ENCODE measurements at regions not wholly inside any gene's neighbourhood (a gene's known extent, or its start where the extent isn't known, plus 50 kb on each side); places are given as distances from the start of the nearest gene placed in this dataset.

GRCh38 chr5:58255970-58256369, 203.9 kb downstream of the PLK2 start:
- Histone ChIP-seq H3K4me1 (peaks cover 0 to 13% (median 0%) of the 10 kb centered on the region in 4 donors), H3K36me3 (no peaks in the 10 kb centered on the region), H3K27ac (no peak overlapping the region), H3K27me3 (no peaks in the 10 kb centered on the region), H3K4me3 (no peak overlapping the region), H3K9me3 (no peaks in the 10 kb centered on the region)
- no peak for DNase-seq
- intact Hi-C loops (cut with DNase I; ENCODE audit: low total_unique reads), result no loop called here
- 87 to 92% (median 89%) methylated on average over 2 of the region's 2 CpGs for WGBS, 5 donors
- TF ChIP-seq POLR2AphosphoS5 (IDR thresholded peaks at IDR 0.05), result no peak
- TF ChIP-seq, protein P1, sequence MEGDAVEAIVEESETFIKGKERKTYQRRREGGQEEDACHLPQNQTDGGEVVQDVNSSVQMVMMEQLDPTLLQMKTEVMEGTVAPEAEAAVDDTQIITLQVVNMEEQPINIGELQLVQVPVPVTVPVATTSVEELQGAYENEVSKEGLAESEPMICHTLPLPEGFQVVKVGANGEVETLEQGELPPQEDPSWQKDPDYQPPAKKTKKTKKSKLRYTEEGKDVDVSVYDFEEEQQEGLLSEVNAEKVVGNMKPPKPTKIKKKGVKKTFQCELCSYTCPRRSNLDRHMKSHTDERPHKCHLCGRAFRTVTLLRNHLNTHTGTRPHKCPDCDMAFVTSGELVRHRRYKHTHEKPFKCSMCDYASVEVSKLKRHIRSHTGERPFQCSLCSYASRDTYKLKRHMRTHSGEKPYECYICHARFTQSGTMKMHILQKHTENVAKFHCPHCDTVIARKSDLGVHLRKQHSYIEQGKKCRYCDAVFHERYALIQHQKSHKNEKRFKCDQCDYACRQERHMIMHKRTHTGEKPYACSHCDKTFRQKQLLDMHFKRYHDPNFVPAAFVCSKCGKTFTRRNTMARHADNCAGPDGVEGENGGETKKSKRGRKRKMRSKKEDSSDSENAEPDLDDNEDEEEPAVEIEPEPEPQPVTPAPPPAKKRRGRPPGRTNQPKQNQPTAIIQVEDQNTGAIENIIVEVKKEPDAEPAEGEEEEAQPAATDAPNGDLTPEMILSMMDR (IDR thresholded peaks at IDR 0.05), result no peak
- TF ChIP-seq EP300 (IDR thresholded peaks at IDR 0.05), result no peak
- no peak for TF ChIP-seq POLR2A (IDR thresholded peaks at IDR 0.05)

- WGBS, 5 donors, result 92 to 93% (median 93%) methylated on average over 1 of the region's 1 CpG
- TF ChIP-seq, protein P1 (IDR thresholded peaks at IDR 0.05), result no peak
- TF ChIP-seq POLR2AphosphoS5 (IDR thresholded peaks at IDR 0.05), result no peak
- TF ChIP-seq EP300 (IDR thresholded peaks at IDR 0.05), result no peak
- TF ChIP-seq POLR2A (IDR thresholded peaks at IDR 0.05), result no peak
- intact Hi-C loops (cut with DNase I; ENCODE audit: low total_unique reads), result no loop called here
- Histone ChIP-seq H3K4me3 (no peak overlapping the region), H3K27ac (no peak overlapping the region), H3K9me3 (no peaks in the 10 kb centered on the region), H3K36me3 (no peaks in the 10 kb centered on the region), H3K4me1 (peaks cover 0 to 13% (median 0%) of the 10 kb centered on the region in 4 donors), H3K27me3 (no peaks in the 10 kb centered on the region)
- DNase-seq, result no peak
Observed at GRCh38 chr5:58255386-58255785, 204.5 kb downstream of the PLK2 start.

DNA sequence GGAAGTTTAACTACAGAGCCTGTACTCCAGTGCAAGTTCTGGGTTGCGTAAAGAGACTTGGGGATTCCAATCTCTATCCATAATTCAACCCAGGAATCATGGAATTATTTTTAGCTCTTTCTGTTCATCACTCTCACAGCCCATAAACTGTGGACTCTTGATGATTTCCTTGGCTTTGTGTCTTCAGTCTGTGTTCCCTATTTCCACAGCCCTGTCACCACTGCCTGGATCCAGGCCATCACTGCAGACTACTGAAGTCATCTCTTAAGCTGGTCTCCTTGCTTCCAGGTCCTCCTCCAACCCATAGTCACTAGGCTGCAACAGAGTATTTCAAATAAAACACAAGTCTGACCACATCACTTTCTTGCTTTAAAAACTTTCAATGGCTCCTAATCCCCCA, 211.7 kb downstream of the PLK2 start:
- intact Hi-C loops (cut with DNase I; ENCODE audit: low total_unique reads), result no loop called here
- H3K4me3 ChIP-seq, result no peak overlapping the region
- H3K36me3 ChIP-seq, result no peaks in the 10 kb centered on the region
- no peaks in the 10 kb centered on the region for H3K27me3 ChIP-seq
- no peak for TF ChIP-seq POLR2A (IDR thresholded peaks at IDR 0.05)
- TF ChIP-seq EP300 (IDR thresholded peaks at IDR 0.05), result no peak
- TF ChIP-seq POLR2AphosphoS5 (IDR thresholded peaks at IDR 0.05), result no peak
- TF ChIP-seq, protein P1 (IDR thresholded peaks at IDR 0.05), result no peak
- 88 to 100% (median 95%) methylated on average over 1 of the region's 1 CpG for WGBS, 5 donors
- H3K4me1 ChIP-seq, result peaks cover 0 to 11% (median 8%) of the 10 kb centered on the region in 4 donors
- H3K9me3 ChIP-seq, result no peaks in the 10 kb centered on the region
- H3K27ac ChIP-seq, result no peak overlapping the region
- DNase-seq, result no peak

- TF ChIP-seq POLR2A (IDR thresholded peaks at IDR 0.05) (no peak), POLR2AphosphoS5 (IDR thresholded peaks at IDR 0.05) (no peak), EP300 (IDR thresholded peaks at IDR 0.05) (no peak)
- TF ChIP-seq, protein P1 (IDR thresholded peaks at IDR 0.05), result no peak
- WGBS, 5 donors, result 70 to 77% (median 73%) methylated on average over 3 of the region's 3 CpGs
- H3K4me1 ChIP-seq, result peaks cover 0 to 17% (median 8%) of the 10 kb centered on the region in 4 donors
- no peak overlapping the region for H3K27ac ChIP-seq
- no peak for DNase-seq
- no peaks in the 10 kb centered on the region for H3K9me3 ChIP-seq
- no peaks in the 10 kb centered on the region for H3K36me3 ChIP-seq
- no peak overlapping the region for H3K4me3 ChIP-seq
- intact Hi-C loops (cut with DNase I; ENCODE audit: low total_unique reads), result no loop called here
- no peaks in the 10 kb centered on the region for H3K27me3 ChIP-seq
Observed at GRCh38 chr5:58246461-58246944, 213.4 kb downstream of the PLK2 start.

Data from stomach (tissue), 8 donors.